GM12878 (cell line): ENCODE measurements at regions not wholly inside any gene's neighbourhood (a gene's known extent, or its start where the extent isn't known, plus 50 kb on each side); places are given as distances from the start of the nearest gene placed in this dataset.

ENCODE experiments used
- ATF7 ChIP-seq: fragments of 450-650 bp; IDR thresholded peaks from 2 replicates; pipeline ENCODE4 v1.6.1; 2016; ENCODE audit warnings: low read depth, mild to moderate bottlenecking
- CBFB ChIP-seq: IDR thresholded peaks from 2 replicates; pipeline ENCODE4 v1.6.1; 2016; ENCODE audit warnings: antibody characterized with exemption, low read depth
- CBX3 ChIP-seq: fragments of 200-600 bp; sonication (generic); IDR thresholded peaks from 2 replicates; pipeline ENCODE4 v1.6.1; 2016; ENCODE audit warnings: low read depth, borderline replicate concordance
- CBX5 ChIP-seq: sonication (generic); IDR thresholded peaks from 2 replicates; pipeline ENCODE4 v1.6.1; 2016; ENCODE audit warnings: low read depth, moderate library complexity, mild to moderate bottlenecking, inconsistent platforms
- CHD2 ChIP-seq: IDR thresholded peaks from 2 replicates; pipeline ENCODE4 v1.6.1; 2011; ENCODE audit warnings: low read depth, low read length, improper control_type of control experiment, borderline replicate concordance
- CHD4 ChIP-seq: fragments of 200-600 bp; sonication (generic); IDR thresholded peaks from 2 replicates; pipeline ENCODE4 v1.6.1; 2016; ENCODE audit warnings: mild to moderate bottlenecking
- E4F1 ChIP-seq: fragments of 450-650 bp; IDR thresholded peaks from 2 replicates; pipeline ENCODE4 v1.6.1; 2018; ENCODE audit warnings: borderline replicate concordance, mild to moderate bottlenecking; ENCODE audit not compliant: partially characterized antibody
- IRF4 ChIP-seq: IDR thresholded peaks from 2 replicates; pipeline ENCODE4 v1.6.1; 2011; ENCODE audit warnings: low read depth, low read length
- NFIC ChIP-seq: IDR thresholded peaks from 2 replicates; pipeline ENCODE4 v1.6.1; 2012; ENCODE audit warnings: low read depth, mild to moderate bottlenecking, inconsistent platforms, low read length, moderate library complexity
- NKRF ChIP-seq: fragments of 450-650 bp; conservative IDR thresholded peaks from 2 replicates; pipeline ENCODE4 v1.6.1; 2017; ENCODE audit warnings: mild to moderate bottlenecking, moderate library complexity
- POLR2A ChIP-seq: IDR thresholded peaks from 2 replicates; pipeline ENCODE4 v1.6.1; 2011; ENCODE audit warnings: low read depth, mild to moderate bottlenecking, low read length
- RAD51 ChIP-seq: fragments of 450-650 bp; IDR thresholded peaks from 2 replicates; pipeline ENCODE4 v1.6.1; 2016; ENCODE audit warnings: moderate library complexity, mild to moderate bottlenecking, inconsistent platforms
- RFX5 ChIP-seq: IDR thresholded peaks from 2 replicates; pipeline ENCODE4 v1.6.1; 2011; ENCODE audit warnings: low read depth, low read length, improper control_type of control experiment
- RUNX3 ChIP-seq: IDR thresholded peaks from 2 replicates; pipeline ENCODE4 v1.6.1; 2012; ENCODE audit warnings: low read length, inconsistent platforms
- SREBF1 ChIP-seq: IDR thresholded peaks from 2 replicates; pipeline ENCODE4 v1.6.1; 2012; ENCODE audit warnings: mild to moderate bottlenecking, low read length
- STAT1 ChIP-seq: fragments of 450-650 bp; conservative IDR thresholded peaks from 2 replicates; pipeline ENCODE4 v1.6.1; 2014; ENCODE audit warnings: antibody characterized with exemption, mild to moderate bottlenecking
- TCF7 ChIP-seq: IDR thresholded peaks from 2 replicates; pipeline ENCODE4 v1.6.1; 2014; ENCODE audit warnings: antibody characterized with exemption, borderline replicate concordance
- ZNF207 ChIP-seq: fragments of 450-650 bp; IDR thresholded peaks from 2 replicates; pipeline ENCODE4 v1.6.1; 2014; ENCODE audit warnings: antibody characterized with exemption, mild to moderate bottlenecking, borderline replicate concordance
- ZNF384 ChIP-seq: IDR thresholded peaks from 2 replicates; pipeline ENCODE4 v1.6.1; 2012; ENCODE audit warnings: low read depth, mild to moderate bottlenecking, low read length, improper control_type of control experiment, borderline replicate concordance
- ZNF687 ChIP-seq: fragments of 450-650 bp; IDR thresholded peaks from 2 replicates; pipeline ENCODE4 v1.6.1; 2017; ENCODE audit warnings: mild to moderate bottlenecking, moderate library complexity
- TF ChIP-seq, protein P1 (sequence below): IDR thresholded peaks from 2 replicates; pipeline ENCODE4 v1.6.1; 2012; ENCODE audit warnings: low read depth, low read length, improper control_type of control experiment

- TF ChIP-seq ATF7 (peak; percentile 71; the same call in 1 of the 2 replicates), RUNX3 (peak; percentile 74), CHD2 (no peak), RAD51 (no peak), NFIC (peak; percentile 51; the same call in 1 of the 2 replicates), ZNF384 (no peak), SREBF1 (no peak), POLR2A (no peak), CBX3 (no peak), CBX5 (no peak), CBFB (no peak), ZNF687 (no peak), CHD4 (no peak), NKRF (no peak), RFX5 (no peak), E4F1 (no peak), TCF7 (no peak), IRF4 (no peak), STAT1 (no peak), ZNF207 (no peak)
- TF ChIP-seq, protein P1, sequence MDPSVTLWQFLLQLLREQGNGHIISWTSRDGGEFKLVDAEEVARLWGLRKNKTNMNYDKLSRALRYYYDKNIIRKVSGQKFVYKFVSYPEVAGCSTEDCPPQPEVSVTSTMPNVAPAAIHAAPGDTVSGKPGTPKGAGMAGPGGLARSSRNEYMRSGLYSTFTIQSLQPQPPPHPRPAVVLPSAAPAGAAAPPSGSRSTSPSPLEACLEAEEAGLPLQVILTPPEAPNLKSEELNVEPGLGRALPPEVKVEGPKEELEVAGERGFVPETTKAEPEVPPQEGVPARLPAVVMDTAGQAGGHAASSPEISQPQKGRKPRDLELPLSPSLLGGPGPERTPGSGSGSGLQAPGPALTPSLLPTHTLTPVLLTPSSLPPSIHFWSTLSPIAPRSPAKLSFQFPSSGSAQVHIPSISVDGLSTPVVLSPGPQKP: no peak
Observed at GRCh38 chr5:98309785-98310598, 463.5 kb upstream of the RGMB start (continued).
